Hepatocyte (in vitro differentiated cells): ENCODE measurements at regions not wholly inside any gene's neighbourhood (a gene's known extent, or its start where the extent isn't known, plus 50 kb on each side); places are given as distances from the start of the nearest gene placed in this dataset.

Source experiments
- DNase-seq: peaks from one replicate; pipeline ENCODE4 v3.0.0-alpha.2; 2016; ENCODE audit warnings: low spot score
- H2AFZ ChIP-seq: fragments of 200-600 bp; sonication (generic); 2 replicates; pipeline ENCODE4 v1.6.0; 2016; ENCODE audit warnings: antibody characterized with exemption, mild to moderate bottlenecking
- H3K27ac ChIP-seq: fragments of 200-600 bp; sonication (generic); 2 replicates; pipeline ENCODE4 v1.5.1; 2016; ENCODE audit warnings: mild to moderate bottlenecking
- H3K27me3 ChIP-seq: fragments of 200-600 bp; sonication (generic); 2 replicates; pipeline ENCODE4 v1.6.1; 2016
- H3K36me3 ChIP-seq: fragments of 200-600 bp; sonication (generic); replicated peaks from 2 replicates; pipeline ENCODE4 v1.5.1; 2016; ENCODE audit warnings: low read depth; ENCODE audit not compliant: insufficient read depth
- H3K4me1 ChIP-seq: fragments of 200-600 bp; sonication (generic); 2 replicates; pipeline ENCODE4 v1.5.1; 2016; ENCODE audit warnings: mild to moderate bottlenecking, moderate library complexity; ENCODE audit not compliant: insufficient read depth
- H3K4me2 ChIP-seq: fragments of 200-600 bp; sonication (generic); 2 replicates; pipeline ENCODE4 v1.6.0; 2016
- H3K4me3 ChIP-seq: fragments of 200-600 bp; sonication (generic); 2 replicates; pipeline ENCODE4 v1.5.1; 2016; ENCODE audit warnings: mild to moderate bottlenecking
- H3K79me2 ChIP-seq: fragments of 200-600 bp; sonication (generic); 2 replicates; pipeline ENCODE4 v1.6.0; 2017; ENCODE audit warnings: mild to moderate bottlenecking
- H3K9me2 ChIP-seq: fragments of 200-600 bp; sonication (generic); replicated peaks from 2 replicates; pipeline ENCODE4 v1.6.0; 2017; ENCODE audit warnings: mild to moderate bottlenecking; ENCODE audit not compliant: insufficient read depth
- H3K9me3 ChIP-seq: fragments of 200-600 bp; sonication (generic); 2 replicates; pipeline ENCODE4 v1.5.1; 2016; ENCODE audit warnings: low read depth, mild to moderate bottlenecking
- H4K20me1 ChIP-seq: fragments of 200-600 bp; sonication (generic); 2 replicates; pipeline ENCODE4 v1.6.0; 2016; ENCODE audit warnings: mild to moderate bottlenecking; ENCODE audit not compliant: insufficient read depth, poor library complexity, severe bottlenecking
- EZH2 ChIP-seq: fragments of 200-600 bp; sonication (generic); IDR thresholded peaks from 2 replicates; pipeline ENCODE4 v1.6.1; 2016; ENCODE audit warnings: antibody characterized with exemption, mild to moderate bottlenecking, borderline replicate concordance
- EZH2phosphoT487 ChIP-seq: fragments of 200-600 bp; sonication (generic); IDR thresholded peaks from one replicate; pipeline ENCODE4 v1.6.1; 2018; ENCODE audit warnings: antibody characterized with exemption, mild to moderate bottlenecking, low read depth, moderate library complexity; ENCODE audit not compliant: unreplicated experiment, severe bottlenecking
- WGBS: methylation state at CpG from one replicate; pipeline ENCODE4 v1.1.6; 2016; ENCODE audit warnings: low lambda C conversion rate; ENCODE audit errors: missing lambda C conversion rate; 5-methylcytosine and 5-hydroxymethylcytosine counted together
- TF ChIP-seq, protein P1 (sequence below): fragments of 200-600 bp; sonication (generic); IDR thresholded peaks from 2 replicates; pipeline ENCODE4 v1.5.1; 2016; ENCODE audit warnings: antibody characterized with exemption, mild to moderate bottlenecking; ENCODE audit not compliant: poor library complexity

DNA sequence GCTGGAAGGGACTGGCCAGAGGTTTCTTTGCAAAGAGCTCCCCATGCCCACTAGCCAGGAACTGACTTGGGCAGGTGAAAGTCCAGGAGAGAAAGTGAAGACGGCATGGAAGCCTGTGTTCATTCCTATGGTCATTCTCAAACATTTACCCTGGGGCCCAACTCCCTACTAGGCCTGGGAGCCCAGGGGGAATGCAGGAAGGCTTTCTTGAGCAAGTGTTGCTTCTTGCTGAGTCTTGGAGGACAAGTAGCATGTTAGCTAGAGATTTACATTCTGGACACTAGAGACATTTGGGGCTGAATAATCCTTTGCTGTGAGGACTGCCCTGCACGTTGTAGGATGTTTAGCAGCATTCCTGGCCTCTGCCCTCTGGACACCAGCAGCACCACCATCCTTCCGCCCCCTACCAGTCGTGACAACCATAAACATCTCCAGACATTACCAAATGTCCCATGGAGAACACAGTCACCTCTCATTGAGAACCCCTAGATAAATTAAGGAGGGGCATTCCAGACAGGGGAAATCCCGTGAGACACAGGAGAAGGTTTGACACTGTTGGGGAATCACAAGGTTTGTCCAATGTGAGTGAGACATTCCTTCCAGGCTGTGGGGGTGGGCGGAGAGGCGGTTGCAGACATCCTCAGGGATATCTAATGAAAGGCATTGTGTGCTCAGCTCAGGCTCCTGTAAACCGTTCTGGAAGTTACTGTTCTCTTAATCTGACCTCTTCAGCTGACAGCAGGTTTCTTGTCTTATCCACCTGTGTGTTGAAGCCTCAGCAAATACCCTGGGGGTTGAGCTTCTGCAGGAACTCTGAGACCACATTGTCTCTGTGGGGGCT is 236.2 kb downstream of the TLE3 start:
- peak; percentile 20 for DNase-seq
- H3K9me3 ChIP-seq, result no peaks in the 10 kb centered on the region
- no peaks in the 10 kb centered on the region for H3K9me2 ChIP-seq
- H3K27ac ChIP-seq, result no peak overlapping the region
- TF ChIP-seq, protein P1, sequence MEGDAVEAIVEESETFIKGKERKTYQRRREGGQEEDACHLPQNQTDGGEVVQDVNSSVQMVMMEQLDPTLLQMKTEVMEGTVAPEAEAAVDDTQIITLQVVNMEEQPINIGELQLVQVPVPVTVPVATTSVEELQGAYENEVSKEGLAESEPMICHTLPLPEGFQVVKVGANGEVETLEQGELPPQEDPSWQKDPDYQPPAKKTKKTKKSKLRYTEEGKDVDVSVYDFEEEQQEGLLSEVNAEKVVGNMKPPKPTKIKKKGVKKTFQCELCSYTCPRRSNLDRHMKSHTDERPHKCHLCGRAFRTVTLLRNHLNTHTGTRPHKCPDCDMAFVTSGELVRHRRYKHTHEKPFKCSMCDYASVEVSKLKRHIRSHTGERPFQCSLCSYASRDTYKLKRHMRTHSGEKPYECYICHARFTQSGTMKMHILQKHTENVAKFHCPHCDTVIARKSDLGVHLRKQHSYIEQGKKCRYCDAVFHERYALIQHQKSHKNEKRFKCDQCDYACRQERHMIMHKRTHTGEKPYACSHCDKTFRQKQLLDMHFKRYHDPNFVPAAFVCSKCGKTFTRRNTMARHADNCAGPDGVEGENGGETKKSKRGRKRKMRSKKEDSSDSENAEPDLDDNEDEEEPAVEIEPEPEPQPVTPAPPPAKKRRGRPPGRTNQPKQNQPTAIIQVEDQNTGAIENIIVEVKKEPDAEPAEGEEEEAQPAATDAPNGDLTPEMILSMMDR, result no peak
- TF ChIP-seq EZH2phosphoT487 (no peak), EZH2 (no peak)
- no peak overlapping the region for H3K4me3 ChIP-seq
- H3K27me3 ChIP-seq, result no peaks in the 10 kb centered on the region
- no peak overlapping the region for H3K4me2 ChIP-seq
- H3K79me2 ChIP-seq, result no peaks in the 10 kb centered on the region
- no peak overlapping the region for H2AFZ ChIP-seq
- peaks cover 10% of the 10 kb centered on the region for H3K4me1 ChIP-seq
- H4K20me1 ChIP-seq, result no peaks in the 10 kb centered on the region
- 34% methylated on average over 8 of the region's 8 CpGs for WGBS
- no peaks in the 10 kb centered on the region for H3K36me3 ChIP-seq

DNA sequence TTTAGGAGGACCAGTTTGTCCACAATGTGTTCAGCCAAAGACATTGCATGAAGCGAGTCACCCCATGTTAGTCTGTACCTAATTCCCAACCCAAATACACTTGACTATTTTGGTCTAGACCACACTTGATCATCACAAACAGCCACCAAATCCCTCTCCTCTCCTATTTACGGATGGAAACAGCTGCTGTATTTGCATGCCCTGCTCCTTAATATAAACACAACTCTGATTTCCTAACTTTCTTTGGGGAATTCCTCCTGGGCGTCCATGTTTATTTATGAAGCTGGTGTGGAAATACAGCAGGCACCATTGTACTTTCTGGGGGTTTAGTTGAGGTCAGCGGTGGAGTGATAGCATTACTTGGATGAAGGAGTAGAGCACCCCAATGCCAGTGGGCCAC is 235.2 kb downstream of the TLE3 start:
- H4K20me1 ChIP-seq, result no peaks in the 10 kb centered on the region
- H3K4me3 ChIP-seq, result no peak overlapping the region
- no peaks in the 10 kb centered on the region for H3K9me3 ChIP-seq
- no peak overlapping the region for H3K4me2 ChIP-seq
- H3K27me3 ChIP-seq, result no peaks in the 10 kb centered on the region
- H3K27ac ChIP-seq, result no peak overlapping the region
- peaks cover 10% of the 10 kb centered on the region for H3K4me1 ChIP-seq
- no peaks in the 10 kb centered on the region for H3K79me2 ChIP-seq
- no peak overlapping the region for H2AFZ ChIP-seq
- no peak for TF ChIP-seq EZH2phosphoT487
- no peaks in the 10 kb centered on the region for H3K36me3 ChIP-seq
- no peak for DNase-seq
- 44% methylated on average over 4 of the region's 4 CpGs for WGBS
- no peaks in the 10 kb centered on the region for H3K9me2 ChIP-seq

DNA sequence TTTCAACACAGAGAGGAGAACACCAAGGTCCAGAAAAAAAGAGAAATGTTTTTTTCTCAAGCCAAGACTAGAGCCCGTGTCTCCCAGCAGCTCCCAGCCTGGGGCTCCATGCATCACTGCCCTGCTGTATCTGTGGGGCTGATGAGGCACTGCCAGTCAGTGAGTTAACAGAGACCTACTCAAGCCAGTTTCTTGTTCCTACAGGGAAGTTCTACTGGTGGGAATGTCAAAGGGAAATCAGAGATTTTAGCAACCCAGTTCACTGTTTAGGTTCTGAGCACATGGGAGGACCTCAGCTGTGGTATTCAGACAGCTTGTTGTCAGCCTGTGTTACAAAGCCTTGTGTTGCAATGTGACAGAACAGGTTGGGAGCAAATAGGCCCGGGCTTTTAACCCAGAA is 234.3 kb downstream of the TLE3 start:
- Histone ChIP-seq H3K79me2 (no peaks in the 10 kb centered on the region), H3K27ac (no peak overlapping the region), H2AFZ (no peak overlapping the region), H3K4me2 (no peak overlapping the region), H4K20me1 (no peaks in the 10 kb centered on the region), H3K9me2 (no peaks in the 10 kb centered on the region), H3K27me3 (no peaks in the 10 kb centered on the region), H3K36me3 (no peaks in the 10 kb centered on the region), H3K9me3 (no peaks in the 10 kb centered on the region), H3K4me1 (peaks cover 10% of the 10 kb centered on the region), H3K4me3 (no peak overlapping the region)
- no peak for DNase-seq
- WGBS, result 57% methylated on average over 2 of the region's 2 CpGs
- TF ChIP-seq EZH2phosphoT487 (no peak), EZH2 (no peak)

DNA sequence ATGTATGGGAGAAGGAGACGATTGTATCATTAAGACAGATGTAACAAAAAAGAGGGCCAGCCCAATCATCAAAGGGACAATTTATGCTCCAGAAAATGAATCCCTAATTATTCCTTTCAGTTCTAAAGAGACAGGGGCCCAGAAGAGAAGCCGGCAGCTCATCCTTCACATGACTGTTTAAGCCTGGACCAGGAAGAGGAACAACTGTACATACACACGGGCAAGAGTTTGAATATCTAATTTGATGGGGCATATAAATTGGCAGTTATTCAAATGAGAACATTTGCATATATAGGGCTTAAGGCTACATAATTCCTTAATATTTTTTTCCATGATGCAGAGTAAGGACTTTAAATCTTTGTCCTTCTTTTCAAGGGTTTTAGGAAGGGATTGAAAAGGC is 232.3 kb downstream of the TLE3 start:
- WGBS, result 92% methylated on average over 3 of the region's 3 CpGs
- no peaks in the 10 kb centered on the region for H3K27me3 ChIP-seq
- no peak for DNase-seq
- H3K79me2 ChIP-seq, result no peaks in the 10 kb centered on the region
- peaks cover 10% of the 10 kb centered on the region for H3K4me1 ChIP-seq
- no peaks in the 10 kb centered on the region for H3K9me3 ChIP-seq
- no peaks in the 10 kb centered on the region for H3K36me3 ChIP-seq
- H3K9me2 ChIP-seq, result no peaks in the 10 kb centered on the region
- no peaks in the 10 kb centered on the region for H4K20me1 ChIP-seq
- H3K27ac ChIP-seq, result no peak overlapping the region
- no peak for TF ChIP-seq EZH2
- TF ChIP-seq, protein P1, result no peak
- no peak for TF ChIP-seq EZH2phosphoT487
- no peak overlapping the region for H3K4me3 ChIP-seq
- H3K4me2 ChIP-seq, result no peak overlapping the region
- no peak overlapping the region for H2AFZ ChIP-seq
